ENCODE measurements at regions not wholly inside any gene's neighbourhood (a gene's known extent, or its start where the extent isn't known, plus 50 kb on each side); places are given as distances from the start of the nearest gene placed in this dataset.
"Not testable (repeated sequence)": the region's sequence is repeated elsewhere in the genome, so short reads cannot be mapped to it uniquely, and the experiment has no call there.

GRCh38 chr7:85675093-85675492 lies 488.2 kb upstream of the SEMA3D start:
- H2BK5ac ChIP-seq (ENCODE audit: low read depth, low read length); H3K14ac ChIP-seq (ENCODE audit: insufficient read length); H4K8ac ChIP-seq (ENCODE audit: extremely low read depth, insufficient read depth, low read length); H3K4me1 ChIP-seq (replicated peaks in 1 of 4; ENCODE audit: control insufficient read depth in 3 of 4, insufficient read depth in 4 of 4, low read length in 3 of 4); H3K18ac ChIP-seq (ENCODE audit: extremely low read depth, low read length); H4K5ac ChIP-seq (ENCODE audit: insufficient read length, low read depth, low read length); H3K4me2 ChIP-seq (ENCODE audit: insufficient read depth in 1 of 2, low read depth in 2 of 2, low read length in 2 of 2); H3K27me3 ChIP-seq (replicated peaks in 1 of 4; ENCODE audit: control insufficient read depth in 3 of 4, extremely low read depth in 1 of 4, insufficient read depth in 3 of 4, low read length in 3 of 4); H4K91ac ChIP-seq (replicated peaks; ENCODE audit: insufficient read length, low read length); H3K56ac ChIP-seq (replicated peaks; ENCODE audit: insufficient read length, low read depth, low read length); FAIRE-seq; CTCF ChIA-PET (ENCODE audit: partially characterized antibody); H3K36me3 ChIP-seq (ENCODE audit: control insufficient read depth in 2 of 4, insufficient read depth in 4 of 4, low read length in 3 of 4); H3K9ac ChIP-seq (replicated peaks in 1 of 4; ENCODE audit: extremely low read depth in 1 of 4, low read depth in 3 of 4, low read length in 3 of 4); POLR2A ChIA-PET (ENCODE audit: partially characterized antibody); H2BK12ac ChIP-seq (ENCODE audit: low read depth, low read length); H2AFZ ChIP-seq (ENCODE audit: low read length); H2BK20ac ChIP-seq (ENCODE audit: low read length); DNase-seq (ENCODE audit: low read depth in 1 of 2, low spot score in 2 of 2); H2BK120ac ChIP-seq (replicated peaks; ENCODE audit: low read depth, low read length); H3K4ac ChIP-seq (replicated peaks; ENCODE audit: insufficient read length, low read depth, low read length); H3K27ac ChIP-seq (ENCODE audit: low read depth, low read length); H3K23ac ChIP-seq (ENCODE audit: insufficient read length); H3K79me1 ChIP-seq (ENCODE audit: low read depth, low read length); H3K4me3 ChIP-seq (ENCODE audit: extremely low read depth in 1 of 4, insufficient read depth in 2 of 4, low read depth in 3 of 4, low read length in 4 of 4); H3K79me2 ChIP-seq (ENCODE audit: control insufficient read depth in 1 of 2, insufficient read depth in 2 of 2, low read length in 2 of 2); H3K23me2 ChIP-seq (ENCODE audit: low read depth, low read length); H2AK5ac ChIP-seq (ENCODE audit: low read depth, low read length); H4K20me1 ChIP-seq (replicated peaks in 1 of 2; ENCODE audit: control insufficient read depth in 1 of 2, insufficient read depth in 2 of 2, low read length in 2 of 2); H2BK15ac ChIP-seq (ENCODE audit: low read length): not testable (repeated sequence)
- 97% methylated on average over 2 of the region's 2 CpGs; no CpG with 5 or more reads in 1 of the 2 experiments for WGBS, 2 experiments (ENCODE audit: extremely low coverage in 1 of 2, insufficient coverage in 1 of 2, insufficient read length in 1 of 2, insufficient replicate concordance in 2 of 2, low coverage in 1 of 2, low lambda C conversion rate in 2 of 2, missing lambda C conversion rate in 1 of 2)
- H3K9me3 ChIP-seq (ENCODE audit: insufficient read depth in 2 of 2, low read depth in 1 of 2, low read length in 1 of 2), result peaks cover 4 to 11% of the 10 kb centered on the region in 2 experiments; a peak in 3 of 4 replicates

Data from H1 (cell line).